Nucleus accumbens (tissue), 56 donors: ENCODE measurements at regions not wholly inside any gene's neighbourhood (a gene's known extent, or its start where the extent isn't known, plus 50 kb on each side); places are given as distances from the start of the nearest gene placed in this dataset.
A peak's percentile ranks its signal among the peaks of the same experiment; 100 is the strongest.

Experiments used
- DNase-seq, 56 donors: peaks; one replicate each; lab custom pipeline; 2025; lab: John Stamatoyannopoulos, UW

DNA sequence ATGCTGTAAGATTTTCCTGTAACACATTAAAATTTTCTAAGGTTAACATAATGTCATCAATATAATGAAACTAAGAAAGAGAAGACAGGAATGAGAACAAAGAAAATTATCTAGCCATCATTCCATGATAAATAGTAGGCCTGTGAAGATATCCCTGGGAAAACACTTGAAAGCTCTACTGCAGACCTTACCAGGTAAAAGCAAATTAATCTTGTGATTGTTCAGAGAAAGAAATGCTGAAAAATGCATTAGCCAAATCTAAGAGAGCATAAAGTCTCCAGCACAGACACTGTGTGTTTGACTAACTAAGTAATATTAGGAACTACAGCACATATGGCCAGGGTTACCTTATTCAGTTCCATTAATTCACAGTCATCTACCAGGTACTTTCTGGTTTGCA is 628.3 kb upstream of the GRAMD2B start:
- DNase-seq, result no peak

DNA sequence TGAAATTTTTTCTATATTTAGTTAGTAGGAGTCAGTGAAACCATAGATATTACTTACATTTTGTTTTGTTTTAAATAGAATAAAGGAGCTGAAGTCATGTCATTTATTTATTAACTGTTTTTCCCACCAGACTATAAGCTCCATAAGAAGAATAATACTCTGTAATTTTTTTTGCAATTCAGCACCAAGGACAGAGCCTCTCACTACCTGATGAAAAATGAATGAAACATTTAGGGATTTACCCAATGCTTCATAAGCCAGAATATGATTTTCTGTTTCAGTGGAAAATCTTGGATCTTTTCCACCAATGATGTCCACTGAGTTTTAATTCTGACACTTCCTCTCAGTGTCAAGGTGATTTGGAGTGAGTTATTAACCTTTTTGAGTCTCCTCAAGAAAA is 624.9 kb upstream of the GRAMD2B start:
- no peak for DNase-seq

- no peak for DNase-seq
Observed at GRCh38 chr5:125812651-125813050, 610.6 kb upstream of the GRAMD2B start.

DNA sequence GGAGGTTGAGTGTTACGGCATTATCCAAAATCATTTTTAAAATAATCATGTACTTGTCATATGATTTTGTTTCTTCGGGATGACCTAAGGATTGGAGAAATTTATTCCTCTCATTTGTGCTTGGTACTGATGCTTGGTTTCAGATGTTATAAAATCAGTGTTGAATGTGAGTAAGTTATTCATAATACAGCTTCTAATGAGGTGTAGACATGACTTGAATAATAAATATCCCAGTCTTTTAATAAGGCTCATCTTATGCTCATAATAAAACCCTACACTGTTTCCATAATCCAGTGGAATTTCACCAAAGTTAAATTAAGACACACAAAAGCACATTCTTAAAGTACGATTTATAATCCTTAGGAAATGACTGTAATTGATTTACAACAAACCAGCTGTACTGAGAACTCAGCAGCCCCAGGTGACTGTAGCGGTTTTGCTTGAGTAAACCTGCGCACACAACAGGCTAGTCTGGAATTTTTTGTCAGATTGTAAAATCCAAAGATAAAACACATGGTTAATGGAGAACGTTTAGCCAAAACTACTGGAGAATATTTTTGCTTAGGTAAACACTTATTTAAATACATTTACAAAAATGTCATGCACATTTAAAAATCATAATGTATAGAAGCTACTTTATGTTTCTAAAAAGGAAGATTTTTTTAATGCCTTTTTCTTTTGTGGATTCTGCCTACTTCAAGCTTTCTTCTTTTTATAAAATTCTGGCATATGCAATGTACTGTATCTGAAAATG is 609.8 kb upstream of the GRAMD2B start:
- no peak for DNase-seq

GRCh38 chr5:125814119-125814518 is 609.1 kb upstream of the GRAMD2B start:
- DNase-seq, result no peak

GRCh38 chr5:125823572-125823971 is 599.6 kb upstream of the GRAMD2B start:
- DNase-seq, result no peak

- no peak for DNase-seq
Observed at GRCh38 chr5:125826214-125826613, 597.0 kb upstream of the GRAMD2B start.

DNA sequence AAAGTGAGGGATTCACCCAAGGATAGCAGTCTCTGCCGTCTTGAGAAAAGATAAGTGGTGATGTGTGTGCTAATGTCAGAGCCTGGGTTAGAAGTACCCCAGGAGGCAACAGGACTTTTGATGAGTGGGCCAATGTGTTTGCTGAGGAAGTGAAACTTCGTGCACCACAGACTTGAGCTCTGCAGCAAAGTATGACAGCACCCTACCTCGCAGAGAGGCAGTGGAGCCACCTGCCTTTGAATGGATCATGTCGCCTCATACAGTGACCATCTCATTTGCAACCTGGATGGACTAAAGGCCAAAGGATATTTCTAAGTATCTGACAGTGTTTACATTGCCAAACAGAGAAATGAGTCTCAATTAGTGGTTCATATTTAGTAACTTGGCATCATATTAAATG is 593.9 kb upstream of the GRAMD2B start:
- DNase-seq, result no peak

DNA sequence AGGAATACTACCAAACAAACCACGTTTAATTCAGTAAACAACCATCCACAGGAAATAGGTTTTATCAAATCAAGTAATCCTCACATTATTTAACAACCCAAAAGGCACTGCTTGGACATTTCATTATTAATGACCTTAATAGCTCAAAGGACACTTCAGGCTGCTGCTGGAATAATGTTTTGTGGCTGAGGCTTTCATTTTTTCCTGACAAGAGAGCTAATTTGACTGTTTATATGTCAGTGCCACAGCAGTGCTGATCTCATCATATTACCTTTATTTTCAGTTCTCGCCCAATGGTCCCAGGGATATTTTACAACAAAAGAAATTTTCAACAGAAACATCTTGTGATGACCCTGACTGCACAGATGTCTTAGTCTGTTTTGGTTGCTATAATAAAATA is 589.8 kb upstream of the GRAMD2B start:
- no peak for DNase-seq

GRCh38 chr5:125834438-125835115 is 588.6 kb upstream of the GRAMD2B start:
- no peak for DNase-seq

DNA sequence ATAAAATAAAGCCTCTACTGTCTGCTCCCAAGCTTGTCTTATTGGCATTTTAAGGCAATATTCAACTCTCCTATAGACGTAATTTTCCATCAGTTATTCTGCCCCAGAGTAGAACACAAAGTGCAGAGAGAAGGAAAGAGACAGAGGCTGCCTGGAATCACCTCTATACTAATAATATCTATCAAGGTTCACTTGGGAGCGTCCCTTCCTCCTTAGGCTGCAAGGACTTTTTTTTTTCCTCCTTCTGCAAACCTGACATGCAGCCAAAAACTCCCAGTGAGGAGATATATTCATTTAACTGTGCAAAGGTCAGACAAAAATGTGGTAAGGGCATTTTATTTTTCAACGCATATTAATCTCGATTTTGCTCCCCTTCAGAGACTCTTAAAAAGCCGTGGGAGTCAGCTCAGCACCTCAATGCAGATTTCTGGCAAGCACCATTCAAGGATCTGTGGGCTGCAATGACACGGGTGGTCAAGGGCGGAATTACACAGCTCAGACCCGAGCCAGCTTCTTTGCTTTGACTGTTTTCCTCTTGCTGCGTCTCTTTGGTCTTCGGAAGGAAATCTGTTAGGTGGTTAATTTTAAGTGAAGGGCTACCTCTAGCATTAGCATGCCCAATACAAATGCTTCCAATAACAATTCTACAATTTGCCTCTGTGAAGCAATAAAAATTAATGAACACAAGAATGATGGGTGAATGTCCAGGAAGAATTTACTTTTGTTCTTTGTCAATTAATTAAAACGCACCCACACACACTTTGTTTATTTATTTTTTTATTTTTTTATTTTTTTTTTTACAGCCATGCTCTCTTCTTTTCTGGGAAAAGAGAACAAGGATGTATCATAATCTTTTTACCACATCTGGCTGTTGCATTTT is 587.7 kb upstream of the GRAMD2B start:
- peak in 41 of 56 donors; percentile 2 to 68 (median 19) for DNase-seq

DNA sequence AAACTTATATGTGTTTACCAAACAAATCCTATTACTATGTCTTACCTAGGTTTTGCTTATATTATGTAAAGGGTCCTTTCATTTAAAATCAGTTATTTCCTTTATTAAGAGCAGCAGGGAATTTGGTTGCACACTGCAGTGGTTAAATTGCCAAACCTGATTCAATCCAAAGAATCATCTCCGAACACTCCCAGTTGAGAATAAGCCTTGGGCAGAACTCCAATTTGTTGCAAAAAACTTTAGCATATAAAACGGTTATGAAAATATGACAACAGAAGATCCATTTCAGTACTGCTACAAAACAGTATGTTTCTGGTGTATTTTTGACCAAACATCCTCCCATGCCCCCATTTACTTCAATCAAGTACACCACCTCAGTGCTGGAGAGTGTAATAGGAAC is 587.0 kb upstream of the GRAMD2B start:
- no peak for DNase-seq

DNA sequence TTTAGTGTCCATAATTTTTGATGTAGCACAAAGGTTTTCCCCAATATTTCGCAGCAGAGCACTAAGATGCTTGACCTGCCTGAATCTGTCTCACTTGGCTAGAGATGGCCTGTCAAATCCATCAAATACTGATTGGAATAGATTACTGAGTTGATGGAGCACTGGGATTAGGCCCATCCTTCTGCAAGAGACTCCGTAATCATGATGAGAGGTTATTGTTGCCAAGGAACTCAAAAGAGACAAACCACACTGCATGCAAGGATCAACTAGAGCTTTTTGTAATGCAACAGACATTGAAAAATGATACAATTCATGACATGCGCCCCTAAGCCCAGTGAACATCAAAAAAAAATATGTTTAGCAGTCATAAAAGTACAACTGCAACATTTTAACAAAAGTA is 585.3 kb upstream of the GRAMD2B start:
- DNase-seq, result no peak

DNA sequence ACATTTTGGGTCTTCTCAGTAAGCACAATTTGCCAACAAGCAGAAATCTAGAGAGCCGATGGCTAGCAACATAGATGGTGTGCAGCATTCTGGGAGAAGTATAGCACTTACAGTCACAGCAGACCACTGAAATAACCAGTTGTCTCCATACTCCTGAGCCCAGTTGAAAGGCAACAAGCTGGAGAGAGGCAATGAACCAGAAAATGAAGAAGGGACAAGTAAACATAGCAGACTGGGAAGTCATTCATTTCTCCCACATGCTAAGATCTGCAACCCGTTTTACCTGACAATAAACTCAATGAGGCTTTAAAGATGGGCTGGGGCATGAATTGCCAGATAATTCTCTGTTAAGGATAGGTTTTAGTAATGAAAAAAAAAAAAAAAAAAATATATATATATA is 575.6 kb upstream of the GRAMD2B start:
- DNase-seq, result no peak

GRCh38 chr5:125848751-125849150 is 574.5 kb upstream of the GRAMD2B start:
- no peak for DNase-seq

DNA sequence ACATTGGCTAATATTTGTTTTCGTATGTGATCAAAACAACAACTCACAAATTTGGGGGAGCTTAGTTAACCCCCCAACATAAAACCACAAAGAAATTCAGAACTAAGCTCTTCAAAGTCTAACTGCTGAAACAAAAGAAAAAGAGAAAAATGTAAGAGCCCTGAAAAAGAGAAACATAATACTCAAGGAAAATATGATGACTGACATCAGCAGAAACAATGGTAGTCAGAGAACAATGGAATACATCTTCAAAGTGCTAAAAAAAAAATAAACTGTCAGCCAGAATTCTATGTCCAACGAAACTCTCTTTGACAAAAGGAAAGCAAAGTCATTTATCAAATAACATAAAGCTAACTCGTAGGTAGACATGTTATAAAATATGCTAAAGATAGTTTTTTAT is 566.3 kb upstream of the GRAMD2B start:
- DNase-seq, result no peak

DNA sequence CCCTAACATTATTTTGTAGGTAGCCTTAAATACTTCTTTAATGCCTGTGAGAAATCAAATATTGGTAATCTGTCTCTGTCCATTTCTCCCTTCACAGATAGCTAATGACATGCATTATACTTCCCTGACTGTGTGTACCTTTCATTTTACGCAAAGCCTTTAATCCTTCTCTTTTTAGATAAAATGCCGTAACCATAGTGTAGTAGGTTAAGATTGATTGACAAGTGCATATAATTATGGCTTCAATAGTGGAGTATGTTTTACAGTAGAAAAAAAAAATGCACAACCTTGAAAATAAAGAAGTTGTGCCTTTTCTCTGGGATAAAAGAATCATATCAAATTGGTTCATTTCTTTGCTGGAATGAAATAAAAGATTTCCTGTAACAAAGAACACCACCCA is 559.6 kb upstream of the GRAMD2B start:
- DNase-seq, result no peak

- no peak for DNase-seq
Observed at GRCh38 chr5:125865166-125865815, 557.9 kb upstream of the GRAMD2B start.

GRCh38 chr5:125868036-125868435 is 555.2 kb upstream of the GRAMD2B start:
- no peak for DNase-seq

- no peak for DNase-seq
Observed at GRCh38 chr5:125870256-125870655, 553.0 kb upstream of the GRAMD2B start.

DNA sequence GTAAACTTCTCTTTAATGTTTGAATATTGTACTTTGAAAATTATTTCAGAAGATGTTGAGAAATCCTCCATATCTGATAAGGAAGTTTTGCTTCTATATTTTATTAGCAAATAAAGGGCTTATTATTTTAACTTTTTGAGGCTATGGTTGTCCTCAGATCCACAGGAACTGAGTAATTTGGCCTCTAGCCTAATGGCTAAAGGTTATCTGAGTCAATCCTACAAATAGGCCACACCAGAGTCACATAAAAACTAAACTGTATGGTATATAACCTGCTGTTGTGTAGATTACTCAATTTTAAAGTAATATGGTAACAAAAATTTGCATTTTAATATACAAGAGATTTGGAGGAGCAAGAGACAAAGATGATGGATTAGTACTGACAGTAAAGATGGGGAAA is 549.2 kb upstream of the GRAMD2B start:
- DNase-seq, result no peak
